Tibial nerve (tissue), 4 donors: ENCODE measurements at regions not wholly inside any gene's neighbourhood (a gene's known extent, or its start where the extent isn't known, plus 50 kb on each side); places are given as distances from the start of the nearest gene placed in this dataset.
"Not testable (repeated sequence)": the region's sequence is repeated elsewhere in the genome, so short reads cannot be mapped to it uniquely, and the experiment has no call there.

ENCODE experiments used
- DNase-seq, 2 donors: peaks; one replicate each; pipeline ENCODE4 v3.0.0-alpha.2; 2019; ENCODE audit warnings: low spot score in 2 of 2
- H3K27ac ChIP-seq, 4 donors: fragments of 200-600 bp; sonication (generic) in 3 of 4; one replicate each; pipeline ENCODE4 v1.5.1; 2017 to 2019; ENCODE audit warnings: mild to moderate bottlenecking in 1 of 4
- H3K27me3 ChIP-seq, 2 donors: fragments of 200-600 bp; sonication (generic) in 1 of 2; one replicate each; pipeline versions ENCODE4 v1.5.1 to v1.6.0; 2017 to 2019
- H3K36me3 ChIP-seq, 3 donors: fragments of 200-600 bp; sonication (generic); one replicate each; pipeline ENCODE4 v1.5.1; 2018 to 2019
- H3K4me1 ChIP-seq, 4 donors: fragments of 200-600 bp; sonication (generic) in 3 of 4; one replicate each; pipeline ENCODE4 v1.5.1; 2017 to 2019
- H3K4me3 ChIP-seq, 4 donors: fragments of 200-600 bp; sonication (generic) in 3 of 4; one replicate each; pipeline ENCODE4 v1.5.1; 2017 to 2019; ENCODE audit warnings: mild to moderate bottlenecking in 1 of 4, moderate library complexity in 1 of 4
- H3K9me3 ChIP-seq, 4 donors: fragments of 200-600 bp; sonication (generic) in 3 of 4; one replicate each; pipeline ENCODE4 v1.5.1; 2017 to 2019
- EP300 ChIP-seq, 2 donors: sonication (generic); formaldehyde crosslinking; IDR thresholded peaks; one replicate each; pipeline ENCODE4 v1.6.1; 2017; ENCODE audit warnings: antibody characterized with exemption in 2 of 2, mild to moderate bottlenecking in 1 of 2
- POLR2A ChIP-seq, 2 donors: fragments of 450-650 bp; IDR thresholded peaks; one replicate each; pipeline ENCODE4 v1.6.1; 2017; ENCODE audit warnings: antibody characterized with exemption in 2 of 2, mild to moderate bottlenecking in 2 of 2, moderate library complexity in 2 of 2
- WGBS, 2 donors: methylation state at CpG; one replicate each; pipeline ENCODE4 v1.1.5; 2018; 5-methylcytosine and 5-hydroxymethylcytosine counted together
- TF ChIP-seq, protein P1 (sequence below), 5 experiments: fragments of 200-600 bp in 3 of 5; fragments of 450-650 bp in 2 of 5; sonication (generic) in 3 of 5; IDR thresholded peaks; one replicate each; pipeline ENCODE4 v1.5.1; 2016 to 2019; ENCODE audit warnings: antibody characterized with exemption in 5 of 5, mild to moderate bottlenecking in 3 of 5, moderate library complexity in 2 of 5

DNA sequence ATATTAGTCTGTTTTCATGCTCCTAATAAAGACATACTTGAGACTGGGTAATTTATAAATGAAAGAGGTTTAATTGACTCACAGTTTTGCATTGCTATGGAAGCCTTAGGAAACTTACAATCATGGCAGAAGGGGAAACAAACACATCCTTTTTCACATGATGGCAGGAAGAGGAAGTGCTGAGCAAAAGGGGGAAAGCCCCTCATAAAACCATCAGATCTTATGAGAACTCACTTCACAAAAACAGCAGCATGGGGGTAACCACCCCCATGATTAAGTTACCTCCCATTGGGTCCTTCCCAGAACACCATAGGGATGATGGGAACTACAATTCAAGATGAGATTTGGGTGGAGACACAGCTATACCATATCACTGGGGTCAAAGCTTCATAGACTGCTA, 254.2 kb downstream of the ERMARD start:
- Histone ChIP-seq H3K36me3 (no peaks in the 10 kb centered on the region), H3K4me1 (peaks cover 0 to 3% (median under 1%) of the 10 kb centered on the region in 4 donors), H3K27ac (no peak overlapping the region), H3K9me3 (peaks cover 0 to 29% (median 0%) of the 10 kb centered on the region in 4 donors), H3K27me3 (no peaks in the 10 kb centered on the region), H3K4me3 (no peak overlapping the region)
- no peak for DNase-seq
- TF ChIP-seq EP300 (IDR thresholded peaks at IDR 0.05) (no peak), POLR2A (IDR thresholded peaks at IDR 0.05) (no peak)
- TF ChIP-seq, protein P1, sequence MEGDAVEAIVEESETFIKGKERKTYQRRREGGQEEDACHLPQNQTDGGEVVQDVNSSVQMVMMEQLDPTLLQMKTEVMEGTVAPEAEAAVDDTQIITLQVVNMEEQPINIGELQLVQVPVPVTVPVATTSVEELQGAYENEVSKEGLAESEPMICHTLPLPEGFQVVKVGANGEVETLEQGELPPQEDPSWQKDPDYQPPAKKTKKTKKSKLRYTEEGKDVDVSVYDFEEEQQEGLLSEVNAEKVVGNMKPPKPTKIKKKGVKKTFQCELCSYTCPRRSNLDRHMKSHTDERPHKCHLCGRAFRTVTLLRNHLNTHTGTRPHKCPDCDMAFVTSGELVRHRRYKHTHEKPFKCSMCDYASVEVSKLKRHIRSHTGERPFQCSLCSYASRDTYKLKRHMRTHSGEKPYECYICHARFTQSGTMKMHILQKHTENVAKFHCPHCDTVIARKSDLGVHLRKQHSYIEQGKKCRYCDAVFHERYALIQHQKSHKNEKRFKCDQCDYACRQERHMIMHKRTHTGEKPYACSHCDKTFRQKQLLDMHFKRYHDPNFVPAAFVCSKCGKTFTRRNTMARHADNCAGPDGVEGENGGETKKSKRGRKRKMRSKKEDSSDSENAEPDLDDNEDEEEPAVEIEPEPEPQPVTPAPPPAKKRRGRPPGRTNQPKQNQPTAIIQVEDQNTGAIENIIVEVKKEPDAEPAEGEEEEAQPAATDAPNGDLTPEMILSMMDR (IDR thresholded peaks at IDR 0.05), result no peak

DNA sequence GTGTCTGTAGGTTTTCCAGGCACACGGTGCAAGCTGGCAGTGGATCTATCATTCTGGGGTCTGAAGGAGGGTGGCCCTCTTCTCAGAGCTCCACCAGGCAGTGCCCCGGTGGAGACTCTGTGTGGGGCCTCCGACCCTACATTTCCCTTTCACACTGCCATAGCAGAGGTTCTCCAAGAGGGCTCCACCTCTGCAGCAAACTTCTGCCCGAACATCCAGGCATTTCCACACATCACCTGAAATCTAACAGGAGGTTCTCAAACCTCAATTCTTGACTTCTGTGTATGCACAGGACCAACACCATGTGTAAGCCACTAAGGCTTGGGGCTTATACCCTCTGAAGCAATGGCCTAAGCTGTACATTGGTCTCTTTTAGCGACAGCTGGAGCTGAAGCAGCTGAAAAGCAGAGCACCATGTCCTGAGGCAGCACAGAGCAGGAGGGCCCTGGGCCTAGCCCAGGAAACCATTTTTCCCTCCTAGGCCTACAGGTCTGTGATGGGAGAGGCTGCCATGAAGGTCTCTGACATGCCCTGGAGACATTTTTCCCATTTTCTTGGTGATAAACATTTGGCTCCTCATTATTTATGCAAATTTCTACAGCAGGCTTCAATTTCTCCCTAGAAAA, 253.3 kb downstream of the ERMARD start:
- no peak for DNase-seq
- TF ChIP-seq EP300 (IDR thresholded peaks at IDR 0.05), result no peak
- TF ChIP-seq, protein P1 (IDR thresholded peaks at IDR 0.05), result no peak
- no peaks in the 10 kb centered on the region for H3K4me1 ChIP-seq
- H3K9me3 ChIP-seq, result peaks cover 0 to 29% (median 0%) of the 10 kb centered on the region in 4 donors
- 69 to 79% methylated on average over 5 of the region's 5 CpGs for WGBS, 2 donors
- H3K36me3 ChIP-seq, result no peaks in the 10 kb centered on the region
- H3K27me3 ChIP-seq, result no peaks in the 10 kb centered on the region
- H3K27ac ChIP-seq, result no peak overlapping the region
- no peak overlapping the region for H3K4me3 ChIP-seq

DNA sequence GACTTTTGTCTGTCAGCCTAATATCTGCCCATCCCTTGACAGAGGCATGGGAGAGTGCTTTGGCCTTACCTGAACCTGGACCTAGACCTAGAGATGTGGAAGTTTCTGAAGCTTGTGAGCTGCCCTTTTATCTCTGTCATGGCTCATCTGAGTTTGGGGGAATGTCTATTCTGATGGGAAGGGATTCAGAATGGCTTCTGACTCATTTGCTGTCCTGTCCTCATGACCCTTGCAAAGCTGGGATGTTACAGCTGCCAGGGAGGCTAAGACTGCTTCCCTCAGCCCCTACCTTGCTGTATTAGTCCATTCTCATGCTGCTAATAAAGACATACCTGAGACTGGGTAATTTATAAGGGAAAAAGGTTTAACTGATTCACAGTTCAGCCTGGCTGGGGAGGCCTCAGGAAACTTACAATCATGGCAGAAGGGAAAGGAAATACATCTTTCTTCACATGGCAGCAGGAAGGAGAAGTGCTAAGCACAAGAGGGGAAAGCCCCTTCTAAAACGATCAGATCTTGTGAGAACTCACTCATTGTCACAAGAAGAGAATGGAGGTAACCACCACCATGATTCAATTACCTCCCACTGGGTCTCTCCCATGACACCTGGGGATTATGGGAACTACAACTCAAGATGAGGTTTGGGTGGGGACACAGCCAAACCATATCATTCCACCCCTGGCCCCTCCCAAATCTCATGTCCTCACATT, 252.2 kb downstream of the ERMARD start:
- 42 to 58% methylated on average over 1 of the region's 1 CpG for WGBS, 2 donors
- Histone ChIP-seq H3K27ac (no peak overlapping the region), H3K9me3 (peaks cover 0 to 29% (median 0%) of the 10 kb centered on the region in 4 donors), H3K36me3 (no peaks in the 10 kb centered on the region), H3K4me3 (no peak overlapping the region), H3K4me1 (no peaks in the 10 kb centered on the region), H3K27me3 (no peaks in the 10 kb centered on the region)
- TF ChIP-seq EP300 (IDR thresholded peaks at IDR 0.05) (no peak), POLR2A (IDR thresholded peaks at IDR 0.05) (no peak)
- TF ChIP-seq, protein P1 (IDR thresholded peaks at IDR 0.05), result no peak
- no peak for DNase-seq

DNA sequence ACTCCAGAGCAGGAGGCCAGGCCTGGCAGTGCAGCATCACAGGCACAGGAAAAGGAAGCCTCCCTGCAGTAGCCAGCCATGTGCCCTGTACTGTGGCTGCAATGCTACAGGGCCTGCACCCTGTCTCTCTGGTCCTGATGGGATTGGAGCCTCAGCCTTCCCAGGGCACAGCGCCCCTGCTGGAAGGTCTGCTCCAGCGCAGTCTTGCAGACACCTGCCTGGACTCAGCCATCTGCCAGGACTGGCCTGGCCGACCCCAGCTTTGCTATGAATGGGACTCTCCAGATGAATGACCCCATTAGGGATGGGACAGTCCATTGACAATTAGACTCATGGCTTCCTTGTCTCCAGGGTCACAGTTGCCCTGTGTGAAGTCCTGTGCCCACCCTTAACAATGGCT, 251.6 kb downstream of the ERMARD start:
- H3K9me3 ChIP-seq, result peaks cover 0 to 29% (median 0%) of the 10 kb centered on the region in 4 donors
- no peaks in the 10 kb centered on the region for H3K36me3 ChIP-seq
- DNase-seq, result no peak
- H3K27me3 ChIP-seq, result no peaks in the 10 kb centered on the region
- H3K27ac ChIP-seq, result no peak overlapping the region
- H3K4me1 ChIP-seq, result no peaks in the 10 kb centered on the region
- H3K4me3 ChIP-seq, result no peak overlapping the region
- 75 to 100% methylated on average over 3 of the region's 3 CpGs for WGBS, 2 donors
- no peak for TF ChIP-seq POLR2A (IDR thresholded peaks at IDR 0.05)
- no peak for TF ChIP-seq EP300 (IDR thresholded peaks at IDR 0.05)
- TF ChIP-seq, protein P1 (IDR thresholded peaks at IDR 0.05), result no peak

DNA sequence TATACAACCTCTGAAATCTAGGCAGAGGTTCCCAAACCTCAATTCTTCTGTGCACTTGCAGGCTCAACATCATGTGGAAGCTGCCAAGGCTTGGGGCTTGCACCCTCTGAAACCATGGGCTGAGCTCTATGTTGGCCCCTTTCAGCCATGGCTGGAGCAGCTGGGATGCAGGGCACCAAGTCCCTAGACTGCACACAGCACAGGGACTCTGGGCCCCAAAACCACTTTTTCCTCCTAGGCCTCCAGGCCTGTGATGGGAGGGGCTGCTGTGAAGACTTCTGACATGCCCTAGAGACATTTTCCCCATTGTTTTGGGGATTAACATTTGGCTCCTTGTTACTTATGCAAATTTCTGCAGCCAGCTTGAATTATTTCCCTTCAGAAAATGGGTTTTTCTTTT, 250.4 kb downstream of the ERMARD start:
- H3K27me3 ChIP-seq, H3K4me3 ChIP-seq, H3K27ac ChIP-seq, H3K4me1 ChIP-seq, DNase-seq, H3K36me3 ChIP-seq: not testable (repeated sequence)
- peaks cover 0 to 29% (median 0%) of the 10 kb centered on the region in 4 donors for H3K9me3 ChIP-seq
